ENCODE measurements at regions not wholly inside any gene's neighbourhood (a gene's known extent, or its start where the extent isn't known, plus 50 kb on each side); places are given as distances from the start of the nearest gene placed in this dataset.

DNA sequence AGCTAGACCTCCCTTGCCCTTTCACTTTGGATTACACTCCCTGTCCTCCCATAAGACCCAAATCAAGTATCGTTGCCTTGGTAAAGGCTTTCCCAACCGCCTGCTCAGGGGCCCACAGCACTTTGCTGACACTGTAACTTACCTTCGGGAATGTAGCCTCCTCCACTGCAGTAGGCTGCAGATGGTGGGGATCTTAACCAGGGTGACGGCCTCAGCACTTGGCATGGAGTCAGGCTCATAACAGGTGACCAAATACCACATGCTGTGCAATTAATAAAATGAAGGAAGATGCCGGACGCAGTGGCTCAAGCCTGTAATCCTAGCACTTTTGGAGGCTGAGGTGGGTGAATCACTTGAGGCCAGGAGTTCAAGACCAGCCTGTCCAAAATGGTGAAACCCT, 88.7 kb upstream of the IRF2BP2 start:
- TF ChIP-seq CREB1 (IDR thresholded peaks at IDR 0.05; ENCODE audit: low read depth) (no peak), TAF1 (IDR thresholded peaks at IDR 0.05; ENCODE audit: low read depth) (no peak), CEBPB (IDR thresholded peaks at IDR 0.05) (no peak), YY1 (IDR thresholded peaks at IDR 0.05; ENCODE audit: low read depth) (no peak), EP300 (IDR thresholded peaks at IDR 0.05; ENCODE audit: borderline replicate concordance) (no peak), TEAD4 (IDR thresholded peaks at IDR 0.05) (no peak), TCF12 (IDR thresholded peaks at IDR 0.05; ENCODE audit: low read depth) (no peak), RAD21 (IDR thresholded peaks at IDR 0.05; ENCODE audit: low read depth) (no peak), ZBTB7A (IDR thresholded peaks at IDR 0.05; ENCODE audit: low read depth) (no peak)
- TF ChIP-seq, protein P1, sequence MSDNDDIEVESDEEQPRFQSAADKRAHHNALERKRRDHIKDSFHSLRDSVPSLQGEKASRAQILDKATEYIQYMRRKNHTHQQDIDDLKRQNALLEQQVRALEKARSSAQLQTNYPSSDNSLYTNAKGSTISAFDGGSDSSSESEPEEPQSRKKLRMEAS (IDR thresholded peaks at IDR 0.05): no peak
